Thymus (tissue), 11 donors: ENCODE measurements at regions not wholly inside any gene's neighbourhood (a gene's known extent, or its start where the extent isn't known, plus 50 kb on each side); places are given as distances from the start of the nearest gene placed in this dataset.
A peak's percentile ranks its signal among the peaks of the same experiment; 100 is the strongest.
"Not testable (repeated sequence)": the region's sequence is repeated elsewhere in the genome, so short reads cannot be mapped to it uniquely, and the experiment has no call there.

Experiments
- DNase-seq, 9 donors: peaks; one replicate each; pipeline ENCODE4 v3.0.0-alpha.2; 2013; ENCODE audit warnings: low spot score in 9 of 9, low read depth in 6 of 9, missing footprints in 1 of 9
- H3K27ac ChIP-seq, 2 donors: one replicate each; pipeline ENCODE4 v1.5.1; 2013; ENCODE audit warnings: control low read depth in 1 of 2, low read depth in 1 of 2, low read length in 1 of 2, mild to moderate bottlenecking in 1 of 2, moderate library complexity in 1 of 2
- H3K27me3 ChIP-seq, 2 donors: one replicate each; pipeline ENCODE4 v1.5.1; 2013; ENCODE audit warnings: low read length in 1 of 2; ENCODE audit not compliant: control insufficient read depth in 2 of 2, insufficient read depth in 1 of 2
- H3K36me3 ChIP-seq, 2 donors: one replicate each; pipeline ENCODE4 v1.5.1; 2013; ENCODE audit warnings: low read length in 1 of 2, mild to moderate bottlenecking in 1 of 2, moderate library complexity in 1 of 2; ENCODE audit not compliant: control insufficient read depth in 2 of 2, insufficient read depth in 2 of 2
- H3K4me1 ChIP-seq, 2 donors: one replicate each; pipeline ENCODE4 v1.5.1; 2013; ENCODE audit warnings: low read length in 2 of 2; ENCODE audit not compliant: control insufficient read depth in 2 of 2, insufficient read depth in 2 of 2
- H3K4me3 ChIP-seq, 2 donors: one replicate each; pipeline ENCODE4 v1.5.1; 2013; ENCODE audit warnings: low read length in 2 of 2, control low read depth in 1 of 2, mild to moderate bottlenecking in 1 of 2
- H3K9me3 ChIP-seq, 2 donors: one replicate each; pipeline ENCODE4 v1.5.1; 2013; ENCODE audit warnings: low read length in 1 of 2, mild to moderate bottlenecking in 1 of 2; ENCODE audit not compliant: control insufficient read depth in 2 of 2, insufficient read depth in 1 of 2
- WGBS: extraction: QIAGEN DNeasy Blood & Tissue Kit; methylation state at CpG from one replicate; pipeline ENCODE4 v1.1.7; 2013; 5-methylcytosine and 5-hydroxymethylcytosine counted together
- donor health status: healthy.

DNA sequence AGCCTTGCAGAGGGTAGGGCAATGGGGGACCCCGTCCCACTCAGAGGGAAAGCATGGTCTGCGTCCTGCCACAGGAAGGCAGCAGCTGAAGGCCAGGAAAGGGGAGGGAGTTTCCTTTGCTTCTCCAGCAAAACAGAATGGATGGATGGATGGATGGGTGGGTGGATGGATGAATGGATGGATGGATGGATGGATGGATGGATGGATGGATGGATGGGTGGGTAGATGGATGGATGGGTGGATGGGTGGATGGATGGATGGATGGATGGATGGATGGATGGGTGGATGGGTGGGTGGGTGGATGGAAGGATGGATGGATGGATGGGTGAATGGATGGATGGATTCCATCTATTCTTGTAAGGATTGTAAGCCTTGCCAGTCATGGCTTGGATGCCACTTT, 59.3 kb upstream of the TMPRSS2 start:
- DNase-seq, H3K9me3 ChIP-seq, H3K4me3 ChIP-seq, H3K27ac ChIP-seq, H3K4me1 ChIP-seq, H3K36me3 ChIP-seq: not testable (repeated sequence)
- peaks cover 0 to 10% of the 10 kb centered on the region in 2 donors for H3K27me3 ChIP-seq
- WGBS: 67% methylated on average over 2 of the region's 2 CpGs

- Histone ChIP-seq H3K4me1 (peaks cover 0 to 2% of the 10 kb centered on the region in 2 donors), H3K27ac (no peak overlapping the region), H3K4me3 (no peak overlapping the region), H3K27me3 (peaks cover 0 to 13% of the 10 kb centered on the region in 2 donors), H3K9me3 (no peaks in the 10 kb centered on the region), H3K36me3 (no peaks in the 10 kb centered on the region)
- DNase-seq: no peak
- 94% methylated on average over 3 of the region's 3 CpGs for WGBS
Measured at GRCh38 chr21:41566500-41567014, 58.6 kb upstream of the TMPRSS2 start.

- peaks cover 0 to 20% of the 10 kb centered on the region in 2 donors for H3K27me3 ChIP-seq
- H3K27ac ChIP-seq: no peak overlapping the region
- 86% methylated on average over 11 of the region's 11 CpGs for WGBS
- no peak for DNase-seq
- no peak overlapping the region for H3K4me3 ChIP-seq
- no peaks in the 10 kb centered on the region for H3K9me3 ChIP-seq
- no peaks in the 10 kb centered on the region for H3K36me3 ChIP-seq
- peaks cover 0 to 2% of the 10 kb centered on the region in 2 donors for H3K4me1 ChIP-seq
Measured at GRCh38 chr21:41565550-41565949, 57.6 kb upstream of the TMPRSS2 start.

DNA sequence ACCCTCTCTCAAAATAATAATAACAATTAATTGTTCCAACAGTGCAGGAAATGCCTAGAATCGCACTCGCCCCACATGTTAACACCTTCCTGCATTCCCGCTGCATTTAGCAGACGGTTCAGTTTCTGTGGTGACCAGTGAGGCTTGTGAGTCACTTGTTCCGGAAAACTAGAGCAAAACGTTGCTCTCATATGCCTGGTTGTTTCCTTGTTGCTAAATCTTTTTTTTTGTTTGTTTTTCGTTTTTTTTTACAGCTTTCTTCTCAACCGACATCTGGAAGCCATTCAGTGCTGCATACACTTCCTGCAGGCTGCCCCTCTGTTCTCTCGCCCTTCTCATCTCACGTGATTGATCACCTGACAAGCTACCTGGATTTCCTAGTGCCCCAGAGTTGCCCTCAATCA, 56.9 kb upstream of the TMPRSS2 start:
- no peak overlapping the region for H3K4me3 ChIP-seq
- no peaks in the 10 kb centered on the region for H3K36me3 ChIP-seq
- WGBS: 51% methylated on average over 10 of the region's 10 CpGs
- peaks cover 0 to 2% of the 10 kb centered on the region in 2 donors for H3K4me1 ChIP-seq
- DNase-seq: peak in 2 of 9 donors; percentile 2 to 26
- peaks cover 0 to 24% of the 10 kb centered on the region in 2 donors for H3K27me3 ChIP-seq
- no peaks in the 10 kb centered on the region for H3K9me3 ChIP-seq
- no peak overlapping the region for H3K27ac ChIP-seq

GRCh38 chr21:41562101-41563000, 54.4 kb upstream of the TMPRSS2 start:
- Histone ChIP-seq H3K9me3 (no peaks in the 10 kb centered on the region), H3K36me3 (no peaks in the 10 kb centered on the region), H3K4me1 (peaks cover 0 to 2% of the 10 kb centered on the region in 2 donors), H3K27me3 (peaks cover 0 to 18% of the 10 kb centered on the region in 2 donors), H3K4me3 (no peak overlapping the region), H3K27ac (no peak overlapping the region)
- no peak for DNase-seq
- 89% methylated on average over 26 of the region's 26 CpGs for WGBS

GRCh38 chr21:41561701-41562100, 53.7 kb upstream of the TMPRSS2 start:
- WGBS: 95% methylated on average over 4 of the region's 4 CpGs
- peaks cover 0 to 2% of the 10 kb centered on the region in 2 donors for H3K4me1 ChIP-seq
- H3K27me3 ChIP-seq: peaks cover 0 to 21% of the 10 kb centered on the region in 2 donors
- no peaks in the 10 kb centered on the region for H3K9me3 ChIP-seq
- no peak overlapping the region for H3K4me3 ChIP-seq
- H3K27ac ChIP-seq: no peak overlapping the region
- H3K36me3 ChIP-seq: no peaks in the 10 kb centered on the region
- DNase-seq: no peak

- peaks cover 0 to 2% of the 10 kb centered on the region in 2 donors for H3K4me1 ChIP-seq
- H3K27ac ChIP-seq: no peak overlapping the region
- WGBS: 66% methylated on average over 9 of the region's 9 CpGs
- no peaks in the 10 kb centered on the region for H3K36me3 ChIP-seq
- no peaks in the 10 kb centered on the region for H3K9me3 ChIP-seq
- H3K27me3 ChIP-seq: peaks cover 0 to 24% of the 10 kb centered on the region in 2 donors
- DNase-seq: no peak
- H3K4me3 ChIP-seq: no peak overlapping the region
Measured at GRCh38 chr21:41560661-41561158, 52.8 kb upstream of the TMPRSS2 start.

- peaks cover 0 to 1% of the 10 kb centered on the region in 2 donors for H3K4me1 ChIP-seq
Measured at GRCh38 chr21:41559658-41560631, 52.0 kb upstream of the TMPRSS2 start.

More at GRCh38 chr21:41559658-41560631, 52.0 kb upstream of the TMPRSS2 start:
- Histone ChIP-seq H3K27me3 (peaks cover 0 to 24% of the 10 kb centered on the region in 2 donors), H3K4me3 (no peak overlapping the region), H3K27ac (no peak overlapping the region), H3K36me3 (no peaks in the 10 kb centered on the region), H3K9me3 (no peaks in the 10 kb centered on the region)
- WGBS: 76% methylated on average over 15 of the region's 15 CpGs
- no peak for DNase-seq
